AG20443 (cell line): ENCODE measurements at regions not wholly inside any gene's neighbourhood (a gene's known extent, or its start where the extent isn't known, plus 50 kb on each side); places are given as distances from the start of the nearest gene placed in this dataset.
"Not testable (repeated sequence)": the region's sequence is repeated elsewhere in the genome, so short reads cannot be mapped to it uniquely, and the experiment has no call there.

ENCODE experiments used
- DNase-seq: peaks from one replicate; pipeline ENCODE4 v3.0.0; 2012; ENCODE audit warnings: low spot score, mixed read lengths

DNA sequence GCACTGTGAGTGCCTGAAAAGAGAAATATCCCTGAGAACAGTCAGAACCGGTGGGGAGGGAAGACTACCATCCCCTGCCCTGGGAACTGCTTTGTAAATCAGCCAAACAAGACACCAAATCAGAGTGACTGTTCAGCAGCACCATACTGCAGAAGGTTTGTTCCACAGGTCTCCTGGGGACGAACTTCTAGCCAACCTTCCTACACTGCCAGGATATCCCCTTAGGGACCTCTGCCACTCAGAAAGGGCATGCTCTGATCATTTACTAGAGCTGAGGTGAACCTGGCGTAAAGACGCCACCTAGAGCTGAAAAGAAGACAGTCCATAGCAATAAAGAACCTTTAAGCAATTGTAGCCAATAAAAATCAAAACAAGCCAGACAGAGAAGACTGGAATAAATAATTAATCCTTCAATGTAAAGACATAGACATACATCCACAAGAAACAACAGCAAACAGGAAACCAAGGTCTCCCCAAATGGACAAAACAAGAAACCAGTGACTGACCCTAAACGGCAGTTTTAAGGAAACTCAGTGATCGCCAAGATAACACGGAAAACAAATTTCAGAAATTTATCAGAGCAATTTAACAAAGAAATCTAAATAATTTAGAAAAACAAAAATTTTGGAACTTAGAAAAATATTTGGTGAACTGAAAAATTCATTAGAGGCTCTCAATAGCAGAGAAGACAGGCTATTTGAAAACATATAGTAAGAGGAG, 228.1 kb upstream of the AMIGO2 start:
- DNase-seq = peak; percentile 62

DNA sequence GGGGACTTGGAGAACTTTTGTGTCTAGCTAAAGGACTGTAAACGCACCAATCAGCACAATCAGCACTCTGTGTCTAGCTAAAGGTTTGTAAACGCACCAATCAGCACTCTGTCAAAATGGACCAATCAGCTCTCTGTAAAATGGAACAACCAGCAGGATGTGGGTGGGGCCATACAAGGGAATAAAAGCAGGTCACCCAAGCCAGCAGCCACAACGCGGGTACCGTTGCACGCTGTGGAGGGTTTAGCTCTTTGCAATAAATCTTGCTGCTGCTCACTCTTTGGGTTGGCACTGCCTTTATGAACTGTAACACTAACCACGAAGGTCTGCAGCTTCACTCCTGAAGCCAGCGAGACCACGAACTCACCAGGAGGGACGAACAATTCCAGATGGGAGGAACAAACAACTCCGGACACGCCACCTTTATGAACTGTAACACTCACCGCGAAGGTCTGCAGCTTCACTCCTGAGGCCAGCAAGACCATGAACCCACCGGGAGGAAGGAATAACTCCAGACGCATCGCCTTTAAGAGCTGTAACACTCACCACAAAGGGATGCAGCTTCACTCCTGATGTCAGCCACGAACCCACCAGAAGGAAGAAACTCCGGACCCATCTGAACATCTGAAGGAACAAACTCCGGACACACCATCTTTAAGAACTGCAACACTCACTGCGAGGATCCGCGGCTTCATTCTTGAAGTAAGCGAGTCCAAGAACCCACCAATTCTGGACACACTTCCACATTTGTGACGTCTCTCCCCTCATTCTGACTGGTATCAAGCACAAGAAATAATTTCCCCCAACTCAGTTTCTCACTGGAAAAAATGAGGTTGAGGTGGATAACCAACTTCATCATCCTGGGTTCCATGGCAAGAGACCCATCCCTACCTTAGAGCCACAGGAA, 227.3 kb upstream of the AMIGO2 start:
- DNase-seq = not testable (repeated sequence)

DNA sequence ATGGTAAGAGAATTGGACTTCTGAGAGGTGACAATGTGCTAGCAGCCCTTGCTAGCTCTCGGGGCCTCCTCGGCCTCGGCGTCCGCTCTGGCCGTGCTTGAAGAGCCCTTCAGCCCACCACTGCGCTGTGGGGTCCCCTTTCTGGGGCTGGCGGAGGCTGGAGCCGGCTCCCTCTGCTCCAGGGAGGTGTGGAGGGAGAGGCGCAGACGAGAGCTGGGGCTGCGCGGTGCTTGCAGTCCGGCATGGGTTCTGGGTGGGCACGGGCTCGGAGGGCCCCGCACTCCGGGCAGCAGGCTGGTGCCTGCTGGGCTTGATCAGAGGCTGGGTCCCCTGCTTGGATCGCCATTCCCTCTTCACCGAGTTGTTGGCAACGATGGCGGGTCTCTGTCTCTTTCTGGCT, 226.4 kb upstream of the AMIGO2 start:
- DNase-seq = no peak

DNA sequence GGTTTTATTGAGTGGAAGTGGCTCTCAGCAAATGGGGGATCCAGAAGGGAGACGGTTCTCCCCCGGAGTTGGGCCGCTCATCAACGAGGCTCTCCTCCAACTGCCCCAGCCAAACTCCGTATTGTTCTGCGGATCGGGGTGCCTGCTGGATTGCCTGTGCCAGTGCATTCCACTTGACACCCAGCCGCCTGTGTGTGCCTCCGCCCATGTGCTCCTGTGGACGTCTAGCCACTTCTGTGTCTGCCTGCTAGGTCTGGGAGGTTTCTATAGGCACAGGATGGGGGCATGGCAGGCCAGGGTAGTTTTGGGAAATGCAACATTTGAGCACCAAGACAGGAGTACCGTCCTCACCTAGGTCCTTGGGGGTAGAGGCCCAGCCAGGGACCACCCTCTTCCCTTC, 225.7 kb upstream of the AMIGO2 start:
- DNase-seq = no peak

DNA sequence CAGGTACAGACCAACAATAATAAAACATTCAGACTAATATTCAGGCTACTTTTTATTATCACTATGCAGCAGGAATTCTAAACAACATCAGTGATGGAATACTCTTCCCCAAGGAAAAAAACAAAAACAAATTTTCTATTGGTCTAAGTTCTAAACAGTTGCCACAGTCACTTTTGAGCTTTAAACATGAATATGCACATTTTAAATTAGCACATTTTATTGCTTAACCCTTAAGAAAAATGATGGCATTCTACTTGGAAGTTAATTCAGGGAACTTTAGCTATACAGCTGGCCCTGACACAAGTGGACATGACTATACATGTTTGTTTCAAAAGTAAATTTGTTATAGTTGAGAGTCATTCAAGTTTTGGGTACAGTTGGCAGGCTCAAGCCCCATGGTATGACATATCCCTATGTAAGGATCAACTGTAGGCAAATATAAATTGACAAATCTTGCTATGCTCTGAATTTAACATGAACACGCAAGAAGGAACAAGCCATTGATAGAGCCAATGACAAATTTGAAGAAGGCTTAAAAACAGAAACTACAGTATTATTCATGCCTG, 224.3 kb upstream of the AMIGO2 start:
- no peak for DNase-seq

DNA sequence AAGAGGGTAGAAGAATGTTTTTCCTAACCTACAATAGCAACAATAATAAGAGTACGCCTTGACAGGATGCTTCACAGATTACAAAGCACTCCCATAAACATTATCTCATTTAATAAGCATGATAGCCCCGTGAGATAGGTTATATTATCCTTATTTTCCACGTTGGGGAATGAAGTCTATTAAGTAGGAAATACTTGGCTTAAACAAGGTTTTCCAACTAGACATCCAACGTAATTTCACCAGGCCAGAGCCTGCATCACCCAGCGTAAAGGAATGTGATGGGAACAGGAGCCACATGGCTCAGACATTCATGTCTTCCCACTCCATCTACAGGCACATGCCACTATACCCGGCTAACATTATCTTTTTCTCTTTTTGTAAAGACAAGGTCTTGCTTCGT, 223.4 kb upstream of the AMIGO2 start:
- DNase-seq = no peak

DNA sequence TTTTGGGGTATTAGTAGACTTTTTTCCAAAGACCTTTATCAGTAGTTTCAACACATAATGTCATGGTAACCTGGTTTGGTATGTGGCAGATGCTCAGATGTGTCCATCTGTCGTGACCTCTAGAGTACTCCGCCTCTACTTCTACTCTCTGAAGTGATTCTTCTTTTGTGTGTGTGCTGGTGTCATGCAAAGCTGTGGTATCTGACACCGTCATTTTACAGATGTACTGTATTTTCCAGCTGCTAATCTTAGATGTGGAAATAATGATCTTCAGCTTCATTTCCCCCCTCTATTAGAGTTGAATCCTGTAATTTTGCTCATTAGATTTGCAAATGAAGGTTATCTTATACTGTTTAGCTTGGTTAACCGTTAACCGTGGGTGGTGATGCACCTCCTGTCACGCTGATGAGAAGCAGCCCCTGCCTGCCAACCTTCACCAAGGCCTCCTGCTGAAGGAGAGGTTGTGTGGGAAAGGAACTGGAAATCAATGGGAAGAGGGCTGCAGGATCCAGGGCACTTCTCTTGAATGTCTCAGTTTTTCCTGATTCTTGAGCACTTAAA, 222.4 kb upstream of the AMIGO2 start:
- DNase-seq = no peak

DNA sequence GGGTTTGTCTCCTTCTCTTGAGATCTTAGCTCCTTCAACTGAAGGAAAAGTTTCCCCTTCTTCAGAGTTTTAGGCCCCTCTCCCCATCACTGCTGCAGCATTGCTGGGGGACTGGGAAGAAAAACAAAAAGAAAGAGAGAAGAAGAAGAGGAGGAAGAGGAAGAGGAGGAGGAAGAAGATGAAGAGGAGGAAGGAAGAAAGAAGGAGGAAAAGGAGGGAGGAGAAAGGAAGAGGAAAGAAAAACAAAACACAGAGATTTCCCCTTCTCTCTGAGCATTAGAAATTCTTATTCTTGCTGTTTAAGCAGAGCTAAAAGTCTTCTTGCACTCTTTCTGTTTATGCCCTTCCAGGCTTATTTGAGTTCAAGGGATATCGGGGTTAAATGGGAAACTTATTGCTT, 219.8 kb upstream of the AMIGO2 start:
- no peak for DNase-seq

DNA sequence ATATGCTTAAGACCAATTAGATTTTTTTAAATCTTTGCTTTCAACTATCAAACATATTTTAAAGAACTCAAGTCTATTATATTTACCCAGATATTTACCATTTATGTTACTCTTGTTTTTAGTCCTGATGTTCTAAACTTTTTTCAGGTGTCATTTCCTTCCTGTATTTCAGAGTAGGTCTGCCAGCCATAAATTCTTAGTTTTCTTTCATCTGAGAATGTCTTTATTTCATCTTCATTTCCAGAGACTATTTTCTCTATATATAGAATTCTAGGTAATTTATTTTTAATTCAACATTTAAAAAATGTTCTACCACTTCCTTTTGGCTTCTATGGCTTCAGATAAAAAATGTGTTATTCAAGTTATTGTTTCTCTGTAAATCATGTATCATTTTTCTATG, 218.2 kb upstream of the AMIGO2 start:
- no peak for DNase-seq

DNA sequence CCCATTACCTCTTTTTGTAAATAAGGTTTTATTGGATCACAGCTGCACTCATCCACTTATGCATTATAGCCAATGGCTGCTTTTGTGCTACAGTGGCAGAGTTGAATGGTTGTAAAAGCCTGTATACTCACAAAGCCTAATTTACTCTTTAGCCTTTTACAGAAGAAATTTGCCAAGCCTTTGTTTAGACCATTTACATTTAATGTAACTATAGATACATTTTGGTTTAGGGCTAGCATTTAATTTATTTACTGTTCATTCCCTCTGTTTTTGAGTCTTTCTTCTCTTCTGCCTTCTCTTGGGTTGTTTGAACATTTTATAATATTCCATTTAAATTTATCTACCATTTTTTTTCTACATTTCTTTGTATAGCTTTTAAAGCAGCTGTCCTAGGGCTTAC, 217.1 kb upstream of the AMIGO2 start:
- no peak for DNase-seq

DNA sequence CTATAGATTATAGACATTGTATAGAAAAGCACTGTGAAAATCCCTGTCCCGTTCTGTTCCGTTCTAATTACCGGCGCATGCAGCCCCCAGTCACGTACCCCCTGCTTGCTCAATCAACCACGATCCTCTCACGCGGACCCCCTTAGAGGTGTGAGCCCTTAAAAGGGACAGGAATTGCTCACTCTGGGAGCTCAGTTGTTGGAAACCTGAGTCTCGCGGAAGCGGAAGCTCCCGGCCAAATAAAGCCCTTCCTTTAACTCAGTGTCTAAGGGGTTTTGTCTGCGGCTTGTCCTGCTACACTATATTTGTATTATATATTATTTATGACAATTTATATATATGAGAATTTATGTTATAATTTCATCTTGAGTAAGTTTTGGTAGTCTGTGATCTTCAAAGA, 213.6 kb upstream of the AMIGO2 start:
- no peak for DNase-seq

DNA sequence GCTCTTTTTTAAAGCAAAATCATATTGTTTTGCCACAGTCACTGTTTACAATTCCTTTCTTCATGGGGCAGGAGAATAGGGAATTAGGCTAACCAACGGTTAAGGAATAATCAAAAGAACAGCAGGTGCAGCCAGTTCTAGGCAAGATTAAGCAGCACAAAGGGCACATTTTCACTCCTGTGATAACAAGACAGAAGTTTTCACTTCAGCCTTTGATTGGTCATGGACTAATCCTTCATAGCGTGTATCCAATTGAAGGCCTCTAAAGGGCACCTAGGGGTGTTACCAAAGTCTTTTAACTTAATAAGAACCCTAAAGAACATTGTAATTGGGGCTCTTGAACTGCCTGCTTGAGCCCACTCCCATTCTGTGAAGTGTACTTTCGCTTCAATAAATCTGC, 206.9 kb upstream of the AMIGO2 start:
- DNase-seq = no peak
